ENCODE measurements at regions not wholly inside any gene's neighbourhood (a gene's known extent, or its start where the extent isn't known, plus 50 kb on each side); places are given as distances from the start of the nearest gene placed in this dataset.

GRCh38 chr19:31567776-31568175 is 218.5 kb upstream of the TSHZ3 start:
- no peak for DNase-seq

- DNase-seq: no peak
These were observed 219.5 kb upstream of the TSHZ3 start for GRCh38 chr19:31568724-31569123.

GRCh38 chr19:31570718-31571117 is 221.5 kb upstream of the TSHZ3 start:
- no peak for DNase-seq

- DNase-seq: no peak
These were observed 223.1 kb upstream of the TSHZ3 start for GRCh38 chr19:31572102-31572975.

GRCh38 chr19:31572976-31573298 is 223.7 kb upstream of the TSHZ3 start:
- no peak for DNase-seq

GRCh38 chr19:31574251-31574973 is 225.2 kb upstream of the TSHZ3 start:
- DNase-seq: no peak

- no peak for DNase-seq
These were observed 226.7 kb upstream of the TSHZ3 start for GRCh38 chr19:31575846-31576335.

- no peak for DNase-seq
These were observed 229.1 kb upstream of the TSHZ3 start for GRCh38 chr19:31578326-31578725.

GRCh38 chr19:31583148-31583547 is 233.9 kb upstream of the TSHZ3 start:
- DNase-seq: no peak

- no peak for DNase-seq
These were observed 237.0 kb upstream of the TSHZ3 start for GRCh38 chr19:31586282-31586681.

- DNase-seq: no peak
These were observed 239.9 kb upstream of the TSHZ3 start for GRCh38 chr19:31589109-31589508.

GRCh38 chr19:31591258-31591657 is 242.0 kb upstream of the TSHZ3 start:
- no peak for DNase-seq

GRCh38 chr19:31592456-31592855 is 243.2 kb upstream of the TSHZ3 start:
- DNase-seq: no peak

GRCh38 chr19:31594701-31595100 is 245.5 kb upstream of the TSHZ3 start:
- no peak for DNase-seq

- DNase-seq: no peak
These were observed 246.3 kb upstream of the TSHZ3 start for GRCh38 chr19:31595521-31595920.

- no peak for DNase-seq
These were observed 247.5 kb upstream of the TSHZ3 start for GRCh38 chr19:31596751-31597150.

GRCh38 chr19:31597616-31598015 is 248.4 kb upstream of the TSHZ3 start:
- no peak for DNase-seq

GRCh38 chr19:31598730-31599238 is 249.5 kb upstream of the TSHZ3 start:
- DNase-seq: no peak

GRCh38 chr19:31600731-31601295 is 251.6 kb upstream of the TSHZ3 start:
- DNase-seq: no peak

- DNase-seq: no peak
These were observed 252.6 kb upstream of the TSHZ3 start for GRCh38 chr19:31601855-31602254.

GRCh38 chr19:31602548-31602947 is 253.3 kb upstream of the TSHZ3 start:
- DNase-seq: no peak

- DNase-seq: no peak
These were observed 255.3 kb upstream of the TSHZ3 start for GRCh38 chr19:31604493-31605040.

GRCh38 chr19:31610018-31610417 is 260.8 kb upstream of the TSHZ3 start:
- DNase-seq: no peak

Measured in NCI-H2107 (cell line).